WTC11 (cell line): ENCODE measurements at regions not wholly inside any gene's neighbourhood (a gene's known extent, or its start where the extent isn't known, plus 50 kb on each side); places are given as distances from the start of the nearest gene placed in this dataset.

Experiments used
- ATAC-seq: fragments of 200-7000 bp; cut with Tn5 transposase; 2 replicates; pipeline ENCODE4 v1.10.0; 2021; ENCODE audit warnings: mild to moderate bottlenecking, moderate library complexity
- CTCF ChIA-PET: fragments of 300-600 bp; sonication (Branson Sonifier 250); formaldehyde crosslinking; loops from one replicate; lab custom pipeline; 2021; ENCODE audit warnings: antibody characterized with exemption; lab: Charles Lee
- POLR2A ChIA-PET: fragments of 350-600 bp; sonication (Branson Sonifier 250); formaldehyde crosslinking; loops from one replicate; lab custom pipeline; 2021; ENCODE audit warnings: antibody characterized with exemption; lab: Charles Lee
- DNase-seq: peaks from one replicate; pipeline ENCODE4 v3.0.0; 2021; ENCODE audit warnings: low spot score
- H3K27ac Mint-ChIP-seq: 2 replicates; pipeline ENCODE4 v1.8.0; 2021; ENCODE audit warnings: mixed read lengths
- H3K27me3 Mint-ChIP-seq: 2 replicates; pipeline ENCODE4 v1.8.0; 2021; ENCODE audit warnings: low read depth, mild to moderate bottlenecking, moderate library complexity, mixed read lengths
- H3K36me3 Mint-ChIP-seq: 2 replicates; pipeline ENCODE4 v1.8.0; 2021; ENCODE audit warnings: mixed read lengths
- H3K4me1 Mint-ChIP-seq: 2 replicates; pipeline ENCODE4 v1.8.0; 2022; ENCODE audit warnings: mixed read lengths
- H3K4me3 Mint-ChIP-seq: 2 replicates; pipeline ENCODE4 v1.8.0; 2021; ENCODE audit warnings: mild to moderate bottlenecking, moderate library complexity, mixed read lengths
- H3K9me3 Mint-ChIP-seq: 2 replicates; pipeline ENCODE4 v1.8.0; 2021; ENCODE audit warnings: mixed read lengths
- AR ChIP-seq: fragments of 250-450 bp; sonication (Bioruptor Pico); IDR thresholded peaks from 2 replicates; pipeline ENCODE4 v1.9.0; 2021; ENCODE audit warnings: mild to moderate bottlenecking
- CBFB ChIP-seq: sonication (generic); formaldehyde crosslinking; IDR thresholded peaks from 2 replicates; pipeline ENCODE4 v1.8.1; 2022; ENCODE audit warnings: mild to moderate bottlenecking, low read depth, missing genetic modification reagents
- CDX4 ChIP-seq: fragments of 250-450 bp; sonication (Bioruptor Pico); IDR thresholded peaks from 2 replicates; pipeline ENCODE4 v1.9.0; 2021; ENCODE audit warnings: moderate library complexity, mild to moderate bottlenecking, inconsistent platforms, borderline replicate concordance
- E2F5 ChIP-seq: sonication (generic); formaldehyde crosslinking; IDR thresholded peaks from 2 replicates; pipeline ENCODE4 v1.8.1; 2022; ENCODE audit warnings: mild to moderate bottlenecking, moderate library complexity, missing genetic modification reagents
- ESRRA ChIP-seq: sonication (generic); formaldehyde crosslinking; IDR thresholded peaks from 2 replicates; pipeline ENCODE4 v1.8.1; 2022; ENCODE audit warnings: mild to moderate bottlenecking, missing genetic modification reagents, borderline replicate concordance
- ETV6 ChIP-seq: sonication (generic); formaldehyde crosslinking; IDR thresholded peaks from 2 replicates; pipeline ENCODE4 v1.8.1; 2022; ENCODE audit warnings: mild to moderate bottlenecking, missing genetic modification reagents
- HMGA2 ChIP-seq: fragments of 250-450 bp; sonication (Bioruptor Pico); IDR thresholded peaks from 2 replicates; pipeline ENCODE4 v1.4.0; 2021; ENCODE audit warnings: mild to moderate bottlenecking, moderate library complexity
- JAZF1 ChIP-seq: fragments of 250-450 bp; sonication (Bioruptor Pico); IDR thresholded peaks from 2 replicates; pipeline ENCODE4 v1.9.0; 2021; ENCODE audit warnings: moderate library complexity, mild to moderate bottlenecking, inconsistent platforms
- JUN ChIP-seq: sonication (generic); formaldehyde crosslinking; IDR thresholded peaks from 2 replicates; pipeline ENCODE4 v1.8.0; 2023; ENCODE audit warnings: mild to moderate bottlenecking, missing genetic modification reagents
- NR1H2 ChIP-seq: sonication (generic); formaldehyde crosslinking; IDR thresholded peaks from 2 replicates; pipeline ENCODE4 v1.9.0; 2021; ENCODE audit warnings: mild to moderate bottlenecking, moderate library complexity, missing genetic modification reagents
- PREB ChIP-seq: sonication (generic); formaldehyde crosslinking; IDR thresholded peaks from 2 replicates; pipeline ENCODE4 v1.8.1; 2022; ENCODE audit warnings: mild to moderate bottlenecking, missing genetic modification reagents, moderate library complexity, borderline replicate concordance
- TCF7 ChIP-seq: sonication (generic); formaldehyde crosslinking; IDR thresholded peaks from 2 replicates; pipeline ENCODE4 v1.8.0; 2022; ENCODE audit warnings: mild to moderate bottlenecking, low read depth, missing genetic modification reagents, moderate library complexity
- TEAD1 ChIP-seq: sonication (generic); formaldehyde crosslinking; IDR thresholded peaks from 2 replicates; pipeline ENCODE4 v1.8.0; 2022; ENCODE audit warnings: mild to moderate bottlenecking, missing genetic modification reagents
- TEAD4 ChIP-seq: sonication (generic); formaldehyde crosslinking; IDR thresholded peaks from 2 replicates; pipeline ENCODE4 v1.8.0; 2022; ENCODE audit warnings: mild to moderate bottlenecking, missing genetic modification reagents
- ZBTB43 ChIP-seq: sonication (generic); formaldehyde crosslinking; IDR thresholded peaks from 2 replicates; pipeline ENCODE4 v1.8.1; 2023; ENCODE audit warnings: mild to moderate bottlenecking, missing genetic modification reagents
- ZNF423 ChIP-seq: fragments of 250-450 bp; sonication (Bioruptor Pico); IDR thresholded peaks from 2 replicates; pipeline ENCODE4 v2.1.2; 2022; ENCODE audit warnings: mild to moderate bottlenecking, moderate library complexity
- TF ChIP-seq, protein P1 (sequence below): fragments of 200-600 bp; IDR thresholded peaks from 2 replicates; pipeline ENCODE4 v1.8.0; 2022; ENCODE audit warnings: antibody characterized with exemption
- TF ChIP-seq, protein P2 (sequence below): sonication (generic); formaldehyde crosslinking; IDR thresholded peaks from 2 replicates; pipeline ENCODE4 v1.8.1; 2023; ENCODE audit warnings: mild to moderate bottlenecking, missing genetic modification reagents, moderate library complexity
- TF ChIP-seq, protein P3 (sequence below): sonication (generic); formaldehyde crosslinking; IDR thresholded peaks from 2 replicates; pipeline ENCODE4 v1.8.1; 2022; ENCODE audit warnings: low read depth, missing genetic modification reagents, borderline replicate concordance

DNA sequence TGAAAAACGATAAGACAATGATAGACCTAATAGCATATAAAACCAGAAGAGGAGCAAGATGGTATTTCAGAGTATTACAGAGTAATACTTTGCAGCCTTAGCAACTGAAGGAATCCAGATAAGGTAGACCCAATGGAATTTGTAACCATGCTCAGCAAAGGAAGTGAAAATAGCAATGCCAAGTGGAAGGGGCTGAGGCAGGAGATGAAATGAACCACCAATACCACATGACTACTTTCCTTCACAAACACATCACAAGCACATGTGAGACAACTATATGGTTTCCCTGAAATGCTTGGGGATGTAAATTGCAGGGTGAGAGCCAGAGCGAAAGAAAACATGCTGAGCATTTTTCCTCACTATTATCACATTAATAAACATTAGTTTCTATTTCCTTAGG lies 79.8 kb upstream of the MELK start (continued):
- TF ChIP-seq CDX4 (CRISPR knock-in tag) (no peak), CBFB (CRISPR knock-in tag) (no peak), TEAD1 (no peak), ESRRA (CRISPR knock-in tag) (no peak), JAZF1 (CRISPR knock-in tag) (no peak), ETV6 (CRISPR knock-in tag) (no peak)
- TF ChIP-seq, protein P1, sequence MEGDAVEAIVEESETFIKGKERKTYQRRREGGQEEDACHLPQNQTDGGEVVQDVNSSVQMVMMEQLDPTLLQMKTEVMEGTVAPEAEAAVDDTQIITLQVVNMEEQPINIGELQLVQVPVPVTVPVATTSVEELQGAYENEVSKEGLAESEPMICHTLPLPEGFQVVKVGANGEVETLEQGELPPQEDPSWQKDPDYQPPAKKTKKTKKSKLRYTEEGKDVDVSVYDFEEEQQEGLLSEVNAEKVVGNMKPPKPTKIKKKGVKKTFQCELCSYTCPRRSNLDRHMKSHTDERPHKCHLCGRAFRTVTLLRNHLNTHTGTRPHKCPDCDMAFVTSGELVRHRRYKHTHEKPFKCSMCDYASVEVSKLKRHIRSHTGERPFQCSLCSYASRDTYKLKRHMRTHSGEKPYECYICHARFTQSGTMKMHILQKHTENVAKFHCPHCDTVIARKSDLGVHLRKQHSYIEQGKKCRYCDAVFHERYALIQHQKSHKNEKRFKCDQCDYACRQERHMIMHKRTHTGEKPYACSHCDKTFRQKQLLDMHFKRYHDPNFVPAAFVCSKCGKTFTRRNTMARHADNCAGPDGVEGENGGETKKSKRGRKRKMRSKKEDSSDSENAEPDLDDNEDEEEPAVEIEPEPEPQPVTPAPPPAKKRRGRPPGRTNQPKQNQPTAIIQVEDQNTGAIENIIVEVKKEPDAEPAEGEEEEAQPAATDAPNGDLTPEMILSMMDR: no peak

GRCh38 chr9:36489453-36489852 lies 83.2 kb upstream of the MELK start:
- CTCF ChIA-PET: interaction anchor here (2.0 kb wide), 1 partner anchor 82 kb away, joined by 15 read pairs; no protein-coding TSS in a partner anchor
- H3K36me3 Mint-ChIP-seq: no peaks in the 10 kb centered on the region
- no peaks in the 10 kb centered on the region for H3K9me3 Mint-ChIP-seq
- no peaks in the 10 kb centered on the region for H3K27me3 Mint-ChIP-seq
- ATAC-seq (no peak), DNase-seq (no peak)
- H3K4me1 Mint-ChIP-seq: peaks cover 48% of the 10 kb centered on the region
- H3K4me3 Mint-ChIP-seq: peak overlapping the region; percentile 88
- peak overlapping the region; percentile 96 for H3K27ac Mint-ChIP-seq
- TF ChIP-seq TEAD4: no peak
- TF ChIP-seq, protein P2, sequence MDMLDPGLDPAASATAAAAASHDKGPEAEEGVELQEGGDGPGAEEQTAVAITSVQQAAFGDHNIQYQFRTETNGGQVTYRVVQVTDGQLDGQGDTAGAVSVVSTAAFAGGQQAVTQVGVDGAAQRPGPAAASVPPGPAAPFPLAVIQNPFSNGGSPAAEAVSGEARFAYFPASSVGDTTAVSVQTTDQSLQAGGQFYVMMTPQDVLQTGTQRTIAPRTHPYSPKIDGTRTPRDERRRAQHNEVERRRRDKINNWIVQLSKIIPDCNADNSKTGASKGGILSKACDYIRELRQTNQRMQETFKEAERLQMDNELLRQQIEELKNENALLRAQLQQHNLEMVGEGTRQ (CRISPR knock-in tag): no peak
- no peak for TF ChIP-seq TCF7 (CRISPR knock-in tag)
- no peak for TF ChIP-seq ZBTB43
- no peak for TF ChIP-seq NR1H2 (CRISPR knock-in tag)
- TF ChIP-seq HMGA2 (CRISPR knock-in tag): no peak
- no peak for TF ChIP-seq E2F5 (CRISPR knock-in tag)
- TF ChIP-seq JUN (CRISPR knock-in tag): no peak
- TF ChIP-seq ZNF423 (CRISPR knock-in tag): no peak
- TF ChIP-seq, protein P3, sequence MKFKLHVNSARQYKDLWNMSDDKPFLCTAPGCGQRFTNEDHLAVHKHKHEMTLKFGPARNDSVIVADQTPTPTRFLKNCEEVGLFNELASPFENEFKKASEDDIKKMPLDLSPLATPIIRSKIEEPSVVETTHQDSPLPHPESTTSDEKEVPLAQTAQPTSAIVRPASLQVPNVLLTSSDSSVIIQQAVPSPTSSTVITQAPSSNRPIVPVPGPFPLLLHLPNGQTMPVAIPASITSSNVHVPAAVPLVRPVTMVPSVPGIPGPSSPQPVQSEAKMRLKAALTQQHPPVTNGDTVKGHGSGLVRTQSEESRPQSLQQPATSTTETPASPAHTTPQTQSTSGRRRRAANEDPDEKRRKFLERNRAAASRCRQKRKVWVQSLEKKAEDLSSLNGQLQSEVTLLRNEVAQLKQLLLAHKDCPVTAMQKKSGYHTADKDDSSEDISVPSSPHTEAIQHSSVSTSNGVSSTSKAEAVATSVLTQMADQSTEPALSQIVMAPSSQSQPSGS (CRISPR knock-in tag): no peak
- TF ChIP-seq PREB (CRISPR knock-in tag): no peak
- no peak for TF ChIP-seq AR (CRISPR knock-in tag)
- TF ChIP-seq, protein P1: no peak
- POLR2A ChIA-PET: interaction anchor here (0.6 kb wide), 1 partner anchor 159 kb away, joined by 3 read pairs; no protein-coding TSS in a partner anchor
